HepG2 (cell line): ENCODE measurements at regions not wholly inside any gene's neighbourhood (a gene's known extent, or its start where the extent isn't known, plus 50 kb on each side); places are given as distances from the start of the nearest gene placed in this dataset.

Experiments used
- ATF7-NPFF ChIP-seq: sonication (generic); formaldehyde crosslinking; IDR thresholded peaks from 2 replicates; pipeline ENCODE4 v1.8.1; 2023; ENCODE audit warnings: mild to moderate bottlenecking, low read depth, missing genetic modification reagents, moderate library complexity
- ATM ChIP-seq: fragments of 450-650 bp; IDR thresholded peaks from 2 replicates; pipeline ENCODE4 v1.7.1; 2017; ENCODE audit warnings: mild to moderate bottlenecking, borderline replicate concordance
- CEBPB ChIP-seq: IDR thresholded peaks from 2 replicates; pipeline ENCODE4 v1.6.1; 2011; ENCODE audit warnings: low read depth, low read length, improper control_type of control experiment, borderline replicate concordance
- FOXK1 ChIP-seq: sonication (generic); formaldehyde crosslinking; IDR thresholded peaks from 2 replicates; pipeline ENCODE4 v1.4.0; 2020; ENCODE audit warnings: low read depth, missing genetic modification reagents, borderline replicate concordance
- JUN ChIP-seq: sonication (generic); formaldehyde crosslinking; IDR thresholded peaks from 2 replicates; pipeline ENCODE4 v1.4.0; 2020; ENCODE audit warnings: mild to moderate bottlenecking, missing genetic modification reagents
- SIN3A ChIP-seq: IDR thresholded peaks from 2 replicates; pipeline ENCODE4 v1.6.1; 2011; ENCODE audit warnings: low read depth, mild to moderate bottlenecking, control low read depth, low read length, borderline replicate concordance
- SKIL ChIP-seq: sonication (generic); formaldehyde crosslinking; IDR thresholded peaks from 2 replicates; pipeline ENCODE4 v1.8.0; 2022; ENCODE audit warnings: missing genetic modification reagents, mild to moderate bottlenecking, moderate library complexity, borderline replicate concordance
- SOX13 ChIP-seq, 3 experiments: fragments of 450-650 bp in 1 of 3; sonication (generic) in 1 of 3; formaldehyde crosslinking in 1 of 3; IDR thresholded peaks in 2 of 3; conservative IDR thresholded peaks in 1 of 3; 2 replicates each; pipeline versions ENCODE4 v1.5.0 to v1.6.1; 2016 to 2020; ENCODE audit warnings: antibody characterized with exemption in 1 of 3, mild to moderate bottlenecking in 1 of 3, missing compliant biosample characterization in 1 of 3, missing genetic modification reagents in 1 of 3, moderate library complexity in 1 of 3
- SOX5 ChIP-seq: IDR thresholded peaks from 2 replicates; pipeline ENCODE4 v1.6.1; 2016; ENCODE audit warnings: borderline replicate concordance
- WIZ ChIP-seq: sonication (generic); formaldehyde crosslinking; IDR thresholded peaks from 2 replicates; pipeline ENCODE4 v1.5.1; 2020; ENCODE audit warnings: mild to moderate bottlenecking, missing genetic modification reagents
- ZBED4 ChIP-seq: sonication (generic); formaldehyde crosslinking; IDR thresholded peaks from 2 replicates; pipeline ENCODE4 v1.4.0; 2020; ENCODE audit warnings: missing genetic modification reagents, borderline replicate concordance
- ZFP91 ChIP-seq: sonication (generic); formaldehyde crosslinking; IDR thresholded peaks from 2 replicates; pipeline ENCODE4 v1.9.0; 2022; ENCODE audit warnings: missing genetic modification reagents, mild to moderate bottlenecking, borderline replicate concordance
- ZNF224 ChIP-seq: sonication (generic); formaldehyde crosslinking; IDR thresholded peaks from 2 replicates; pipeline ENCODE4 v1.5.0; 2020; ENCODE audit warnings: mild to moderate bottlenecking, missing genetic modification reagents
- ZNF644 ChIP-seq: IDR thresholded peaks from 2 replicates; pipeline ENCODE4 v1.6.1; 2016; ENCODE audit warnings: low read depth
- ZNF660 ChIP-seq: sonication (generic); formaldehyde crosslinking; IDR thresholded peaks from 2 replicates; pipeline ENCODE4 v1.5.1; 2020; ENCODE audit warnings: mild to moderate bottlenecking, low read depth, missing genetic modification reagents, borderline replicate concordance
- ZNF777 ChIP-seq: sonication (generic); formaldehyde crosslinking; IDR thresholded peaks from 2 replicates; pipeline ENCODE4 v1.4.0; 2020; ENCODE audit warnings: missing genetic modification reagents
- TF ChIP-seq, protein P1 (sequence below): sonication (generic); formaldehyde crosslinking; IDR thresholded peaks from 2 replicates; pipeline ENCODE4 v1.8.0; 2022; ENCODE audit warnings: mild to moderate bottlenecking, missing genetic modification reagents; ENCODE audit not compliant: insufficient replicate concordance

DNA sequence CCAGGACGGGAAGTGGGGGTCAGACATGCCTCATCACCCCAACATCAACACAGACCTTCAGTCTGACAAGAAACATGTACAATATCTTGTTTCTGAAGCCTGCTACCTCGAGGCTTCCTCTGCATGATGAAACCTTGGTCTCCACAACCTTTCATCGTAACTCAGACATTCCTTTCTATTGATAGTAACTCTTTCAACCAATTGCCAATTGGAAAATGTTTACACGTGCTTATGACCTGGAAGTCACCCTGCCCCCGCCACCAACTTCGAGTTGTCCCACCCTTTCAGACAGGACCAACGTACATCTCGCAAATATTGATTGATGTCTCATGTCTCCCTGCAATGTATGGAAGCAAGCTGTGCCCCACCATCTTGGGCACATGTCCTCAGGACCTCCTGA lies 159.5 kb downstream of the ETS2 start (continued):
- TF ChIP-seq FOXK1 (CRISPR knock-in tag): 0 out of 2 replicates have a peak, but pooled peaks have one; percentile 51
- TF ChIP-seq ZBED4 (CRISPR knock-in tag): no peak
- TF ChIP-seq SOX13 (IDR thresholded peaks at IDR 0.05): no peak
- TF ChIP-seq SOX13 (CRISPR knock-in tag; conservative IDR thresholded peaks at IDR 0.05 in 1 of 2, IDR thresholded peaks at IDR 0.05 in 1 of 2): peak in 1 of 2 experiments; percentile 52; a peak in 2 of 4 replicates
- TF ChIP-seq JUN (CRISPR knock-in tag): no peak
- TF ChIP-seq SOX5: peak; percentile 30; the same call in 1 of the 2 replicates
- TF ChIP-seq, protein P1, sequence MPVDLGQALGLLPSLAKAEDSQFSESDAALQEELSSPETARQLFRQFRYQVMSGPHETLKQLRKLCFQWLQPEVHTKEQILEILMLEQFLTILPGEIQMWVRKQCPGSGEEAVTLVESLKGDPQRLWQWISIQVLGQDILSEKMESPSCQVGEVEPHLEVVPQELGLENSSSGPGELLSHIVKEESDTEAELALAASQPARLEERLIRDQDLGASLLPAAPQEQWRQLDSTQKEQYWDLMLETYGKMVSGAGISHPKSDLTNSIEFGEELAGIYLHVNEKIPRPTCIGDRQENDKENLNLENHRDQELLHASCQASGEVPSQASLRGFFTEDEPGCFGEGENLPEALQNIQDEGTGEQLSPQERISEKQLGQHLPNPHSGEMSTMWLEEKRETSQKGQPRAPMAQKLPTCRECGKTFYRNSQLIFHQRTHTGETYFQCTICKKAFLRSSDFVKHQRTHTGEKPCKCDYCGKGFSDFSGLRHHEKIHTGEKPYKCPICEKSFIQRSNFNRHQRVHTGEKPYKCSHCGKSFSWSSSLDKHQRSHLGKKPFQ (CRISPR knock-in tag): no peak
- TF ChIP-seq ZNF777 (CRISPR knock-in tag): no peak
- no peak for TF ChIP-seq ZNF224
- no peak for TF ChIP-seq WIZ (CRISPR knock-in tag)
- 0 out of 2 replicates have a peak, but pooled peaks have one; percentile 40 for TF ChIP-seq CEBPB
- 0 out of 2 replicates have a peak, but pooled peaks have one; percentile 5 for TF ChIP-seq SIN3A
- TF ChIP-seq ZFP91 (CRISPR knock-in tag): no peak
- no peak for TF ChIP-seq ZNF660 (CRISPR knock-in tag)
- TF ChIP-seq SKIL (CRISPR knock-in tag): 0 out of 2 replicates have a peak, but pooled peaks have one; percentile 56
- no peak for TF ChIP-seq ATM
- TF ChIP-seq ZNF644 (CRISPR knock-in tag): peak; percentile 61; the same call in 1 of the 2 replicates
- no peak for TF ChIP-seq ATF7-NPFF (CRISPR knock-in tag)
